ENCODE measurements at regions not wholly inside any gene's neighbourhood (a gene's known extent, or its start where the extent isn't known, plus 50 kb on each side); places are given as distances from the start of the nearest gene placed in this dataset.
"Not testable (repeated sequence)": the region's sequence is repeated elsewhere in the genome, so short reads cannot be mapped to it uniquely, and the experiment has no call there.

DNA sequence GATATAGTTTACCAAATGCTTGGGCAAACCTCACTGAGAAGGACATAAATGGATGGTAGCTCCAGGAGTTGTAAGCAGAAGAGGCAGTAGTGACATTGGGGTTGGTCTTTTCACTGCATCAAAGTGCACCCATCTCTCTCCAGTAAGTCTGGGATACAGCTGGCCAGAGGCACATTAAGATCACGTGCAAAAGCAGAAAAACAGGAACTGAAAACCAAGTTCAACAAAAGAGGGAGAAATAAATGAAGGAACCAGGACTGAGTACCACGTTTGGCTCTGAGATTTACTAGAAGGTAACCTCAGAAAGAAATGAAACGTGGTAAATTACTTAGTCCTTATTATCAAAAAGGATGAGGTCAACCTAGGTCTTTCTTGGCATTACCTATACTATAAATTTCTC lies 259.2 kb downstream of the OSR1 start:
- Histone ChIP-seq H3K36me3 (ENCODE audit: low read depth) (no peaks in the 10 kb centered on the region), H3K4me3 (no peak overlapping the region), H3K9me3 (no peaks in the 10 kb centered on the region), H3K4me1 (ENCODE audit: low read depth) (no peaks in the 10 kb centered on the region)
- ATAC-seq = no peak
- intact Hi-C loops (cut with DNase I, micrococcal nuclease) = no loop called here
- TF ChIP-seq, protein P1, sequence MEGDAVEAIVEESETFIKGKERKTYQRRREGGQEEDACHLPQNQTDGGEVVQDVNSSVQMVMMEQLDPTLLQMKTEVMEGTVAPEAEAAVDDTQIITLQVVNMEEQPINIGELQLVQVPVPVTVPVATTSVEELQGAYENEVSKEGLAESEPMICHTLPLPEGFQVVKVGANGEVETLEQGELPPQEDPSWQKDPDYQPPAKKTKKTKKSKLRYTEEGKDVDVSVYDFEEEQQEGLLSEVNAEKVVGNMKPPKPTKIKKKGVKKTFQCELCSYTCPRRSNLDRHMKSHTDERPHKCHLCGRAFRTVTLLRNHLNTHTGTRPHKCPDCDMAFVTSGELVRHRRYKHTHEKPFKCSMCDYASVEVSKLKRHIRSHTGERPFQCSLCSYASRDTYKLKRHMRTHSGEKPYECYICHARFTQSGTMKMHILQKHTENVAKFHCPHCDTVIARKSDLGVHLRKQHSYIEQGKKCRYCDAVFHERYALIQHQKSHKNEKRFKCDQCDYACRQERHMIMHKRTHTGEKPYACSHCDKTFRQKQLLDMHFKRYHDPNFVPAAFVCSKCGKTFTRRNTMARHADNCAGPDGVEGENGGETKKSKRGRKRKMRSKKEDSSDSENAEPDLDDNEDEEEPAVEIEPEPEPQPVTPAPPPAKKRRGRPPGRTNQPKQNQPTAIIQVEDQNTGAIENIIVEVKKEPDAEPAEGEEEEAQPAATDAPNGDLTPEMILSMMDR (IDR thresholded peaks at IDR 0.05) = no peak
- DNase-seq = no peak

DNA sequence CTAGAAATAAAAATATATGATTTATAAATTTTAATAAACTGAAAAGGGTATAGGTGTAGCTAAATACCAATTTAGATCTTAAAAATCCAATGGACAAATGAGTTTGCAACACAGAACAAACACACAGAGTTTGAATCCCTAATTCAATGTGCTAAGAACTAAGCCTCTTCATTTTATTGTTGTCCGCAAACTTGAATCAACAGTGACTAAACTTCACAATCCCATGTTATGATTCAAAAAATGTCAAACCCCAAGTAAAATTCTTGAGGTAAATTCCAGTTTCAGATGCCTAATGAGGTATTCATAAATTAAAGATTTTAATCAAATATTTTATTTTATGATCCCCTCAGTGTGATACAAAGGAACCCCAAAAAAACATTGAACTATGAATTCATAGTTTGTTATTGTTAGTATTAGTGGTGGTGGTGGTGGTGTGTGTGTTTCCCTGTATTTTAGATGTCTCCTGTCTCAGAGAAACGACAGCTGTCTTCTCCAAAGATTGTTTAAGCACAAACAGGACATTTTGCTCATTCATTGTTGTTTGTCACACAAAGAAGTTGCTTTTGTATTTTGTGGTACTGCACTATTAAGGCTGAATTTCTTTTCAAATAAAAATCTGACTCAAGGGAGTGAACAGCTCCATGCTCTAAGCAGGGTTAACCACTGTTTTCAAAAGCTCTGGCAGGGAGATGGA lies 259.8 kb downstream of the OSR1 start:
- no peaks in the 10 kb centered on the region for H3K4me1 ChIP-seq (ENCODE audit: low read depth)
- H3K36me3 ChIP-seq (ENCODE audit: low read depth) = no peaks in the 10 kb centered on the region
- TF ChIP-seq, protein P1 (IDR thresholded peaks at IDR 0.05) = no peak
- DNase-seq = no peak
- intact Hi-C loops (cut with DNase I, micrococcal nuclease) = no loop called here
- H3K9me3 ChIP-seq = no peaks in the 10 kb centered on the region
- H3K4me3 ChIP-seq = no peak overlapping the region
- ATAC-seq = no peak

- H3K4me1 ChIP-seq (ENCODE audit: low read depth); H3K36me3 ChIP-seq (ENCODE audit: low read depth); H3K9me3 ChIP-seq; intact Hi-C loops (cut with DNase I, micrococcal nuclease); ATAC-seq; H3K4me3 ChIP-seq: not testable (repeated sequence)
- DNase-seq = peak in 2 of 3 donors; percentile 18 to 24
These were observed 268.9 kb downstream of the OSR1 start for GRCh38 chr2:19089476-19089875.

DNA sequence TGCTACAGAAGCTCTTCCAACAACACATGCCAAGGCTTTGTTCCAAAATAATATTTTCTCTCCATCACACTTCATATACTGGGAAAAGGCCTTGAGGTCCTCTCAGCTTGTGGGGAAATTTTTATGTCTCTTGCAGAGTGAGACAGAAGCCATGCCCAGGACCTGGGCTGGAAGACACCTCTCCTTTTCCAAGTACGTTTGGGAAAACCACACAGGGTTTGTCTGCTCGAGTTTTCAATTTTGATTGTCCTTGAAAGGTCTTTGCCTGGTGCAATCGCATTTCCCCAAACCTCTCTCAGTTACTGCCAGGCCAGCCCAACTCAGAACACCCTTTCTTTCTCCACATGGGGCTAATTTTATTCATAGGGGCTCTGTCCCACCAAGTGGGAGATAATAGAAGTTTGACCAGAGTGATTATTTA lies 272.2 kb downstream of the OSR1 start:
- Histone ChIP-seq H3K36me3 (ENCODE audit: low read depth) (no peaks in the 10 kb centered on the region), H3K9me3 (no peaks in the 10 kb centered on the region), H3K4me3 (no peak overlapping the region), H3K4me1 (ENCODE audit: low read depth) (no peaks in the 10 kb centered on the region)
- no peak for DNase-seq
- TF ChIP-seq, protein P1 (IDR thresholded peaks at IDR 0.05) = no peak
- intact Hi-C loops (cut with DNase I, micrococcal nuclease) = no loop called here
- ATAC-seq = no peak

DNA sequence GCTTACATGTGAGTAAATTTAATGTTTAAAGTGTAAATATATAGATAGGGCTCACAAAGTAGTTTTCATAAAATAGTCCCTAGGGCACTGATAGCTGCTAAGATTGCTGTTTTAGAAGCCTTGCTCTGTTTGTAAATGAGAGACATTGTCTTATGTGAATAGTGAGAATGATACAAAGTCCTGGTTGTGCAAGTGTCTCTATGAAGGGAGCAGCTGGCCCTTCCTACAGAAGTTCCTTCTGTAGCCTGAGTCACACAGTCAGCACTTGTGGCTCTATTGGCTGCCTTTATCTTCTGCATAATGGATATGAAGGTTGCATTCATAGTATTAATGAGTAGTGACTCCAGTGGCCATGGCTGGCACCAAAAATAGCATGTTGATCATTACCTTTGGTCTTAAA lies 279.7 kb downstream of the OSR1 start:
- ATAC-seq = no peak
- Histone ChIP-seq H3K4me3 (no peak overlapping the region), H3K9me3 (no peaks in the 10 kb centered on the region), H3K36me3 (ENCODE audit: low read depth) (no peaks in the 10 kb centered on the region), H3K4me1 (ENCODE audit: low read depth) (no peaks in the 10 kb centered on the region)
- TF ChIP-seq, protein P1 (IDR thresholded peaks at IDR 0.05) = no peak
- DNase-seq = no peak
- intact Hi-C loops (cut with DNase I, micrococcal nuclease) = no loop called here

DNA sequence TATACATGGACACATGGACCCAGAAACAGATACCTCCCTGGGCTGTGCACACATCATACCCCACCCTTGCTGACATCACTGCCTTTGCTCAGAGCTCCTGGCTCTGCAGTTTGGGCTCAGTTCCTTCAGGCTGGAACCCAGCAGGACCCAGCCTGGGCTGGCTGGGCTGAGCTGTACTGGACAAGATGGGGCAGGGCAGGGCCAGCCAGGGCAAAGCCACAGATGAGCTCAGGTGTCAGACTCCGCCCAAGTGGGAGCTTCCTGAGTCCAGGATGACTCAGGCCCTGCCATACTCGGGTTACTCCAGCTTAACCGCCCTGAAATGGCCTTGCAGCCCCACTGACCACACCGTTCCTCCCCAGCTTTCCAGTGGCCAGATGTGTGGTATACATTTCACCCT lies 284.9 kb downstream of the OSR1 start:
- DNase-seq (no peak), ATAC-seq (peak; percentile 31)
- Histone ChIP-seq H3K36me3 (ENCODE audit: low read depth) (no peaks in the 10 kb centered on the region), H3K4me3 (no peak overlapping the region), H3K4me1 (ENCODE audit: low read depth) (no peaks in the 10 kb centered on the region), H3K9me3 (no peaks in the 10 kb centered on the region)
- intact Hi-C loops (cut with DNase I, micrococcal nuclease) = no loop called here
- TF ChIP-seq, protein P1 (IDR thresholded peaks at IDR 0.05) = no peak
